Transverse colon (tissue), 3 donors: ENCODE measurements at regions not wholly inside any gene's neighbourhood (a gene's known extent, or its start where the extent isn't known, plus 50 kb on each side); places are given as distances from the start of the nearest gene placed in this dataset.

Source experiments
- POLR2A ChIP-seq: fragments of 450-650 bp; IDR thresholded peaks from one replicate; pipeline ENCODE4 v1.6.1; 2016; ENCODE audit warnings: antibody characterized with exemption, mild to moderate bottlenecking, moderate library complexity
- TF ChIP-seq, protein P1 (sequence below), 5 experiments: fragments of 200-600 bp in 3 of 5; fragments of 450-650 bp in 2 of 5; sonication (generic) in 3 of 5; IDR thresholded peaks; 1 replicate in 2 of 5; 2 replicates in 3 of 5; pipeline ENCODE4 v1.5.1; 2016 to 2017; ENCODE audit warnings: antibody characterized with exemption in 5 of 5, inconsistent platforms in 3 of 5, mild to moderate bottlenecking in 2 of 5, moderate library complexity in 1 of 5

DNA sequence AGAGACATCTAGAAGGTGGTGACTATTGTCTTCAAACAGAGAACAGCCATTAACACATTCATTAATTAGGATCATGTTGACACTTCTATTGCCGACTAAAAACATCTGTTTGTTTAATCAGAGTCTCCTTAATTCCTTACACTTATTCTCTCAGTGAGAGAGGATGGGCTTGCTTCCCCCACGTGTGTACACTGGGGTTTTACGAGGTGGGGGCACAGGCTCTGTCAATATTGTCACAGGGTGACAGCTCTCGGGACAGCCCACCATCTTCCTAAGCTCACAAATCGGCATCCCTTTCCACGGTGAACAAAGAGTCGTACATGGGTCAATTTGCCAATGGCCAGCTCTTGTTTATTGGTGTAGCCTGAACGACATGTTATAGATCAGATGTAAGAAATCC is 413.2 kb downstream of the MIAT start:
- TF ChIP-seq, protein P1, sequence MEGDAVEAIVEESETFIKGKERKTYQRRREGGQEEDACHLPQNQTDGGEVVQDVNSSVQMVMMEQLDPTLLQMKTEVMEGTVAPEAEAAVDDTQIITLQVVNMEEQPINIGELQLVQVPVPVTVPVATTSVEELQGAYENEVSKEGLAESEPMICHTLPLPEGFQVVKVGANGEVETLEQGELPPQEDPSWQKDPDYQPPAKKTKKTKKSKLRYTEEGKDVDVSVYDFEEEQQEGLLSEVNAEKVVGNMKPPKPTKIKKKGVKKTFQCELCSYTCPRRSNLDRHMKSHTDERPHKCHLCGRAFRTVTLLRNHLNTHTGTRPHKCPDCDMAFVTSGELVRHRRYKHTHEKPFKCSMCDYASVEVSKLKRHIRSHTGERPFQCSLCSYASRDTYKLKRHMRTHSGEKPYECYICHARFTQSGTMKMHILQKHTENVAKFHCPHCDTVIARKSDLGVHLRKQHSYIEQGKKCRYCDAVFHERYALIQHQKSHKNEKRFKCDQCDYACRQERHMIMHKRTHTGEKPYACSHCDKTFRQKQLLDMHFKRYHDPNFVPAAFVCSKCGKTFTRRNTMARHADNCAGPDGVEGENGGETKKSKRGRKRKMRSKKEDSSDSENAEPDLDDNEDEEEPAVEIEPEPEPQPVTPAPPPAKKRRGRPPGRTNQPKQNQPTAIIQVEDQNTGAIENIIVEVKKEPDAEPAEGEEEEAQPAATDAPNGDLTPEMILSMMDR (IDR thresholded peaks at IDR 0.05), result no peak
- no peak for TF ChIP-seq POLR2A
